ENCODE measurements at regions not wholly inside any gene's neighbourhood (a gene's known extent, or its start where the extent isn't known, plus 50 kb on each side); places are given as distances from the start of the nearest gene placed in this dataset.

DNA sequence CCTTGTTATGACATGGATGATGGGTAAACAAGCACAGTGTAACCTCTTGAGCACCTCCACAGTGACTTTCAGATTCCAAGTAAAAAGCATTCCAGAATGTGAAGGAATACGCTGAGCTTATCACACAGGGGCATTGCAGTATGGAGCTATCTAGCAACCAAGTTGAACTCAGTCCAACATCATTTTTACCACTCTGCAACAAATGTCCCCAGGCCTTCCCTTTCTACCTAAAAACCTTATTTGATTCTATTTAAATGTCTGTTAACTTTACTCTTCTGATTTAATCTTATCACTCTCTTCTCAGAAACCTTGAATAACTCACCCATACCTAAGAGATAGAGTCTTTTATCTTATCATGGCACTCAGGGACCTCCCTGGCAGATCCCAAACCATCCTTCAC lies 195.8 kb upstream of the CDYL start:
- TF ChIP-seq, protein P1, sequence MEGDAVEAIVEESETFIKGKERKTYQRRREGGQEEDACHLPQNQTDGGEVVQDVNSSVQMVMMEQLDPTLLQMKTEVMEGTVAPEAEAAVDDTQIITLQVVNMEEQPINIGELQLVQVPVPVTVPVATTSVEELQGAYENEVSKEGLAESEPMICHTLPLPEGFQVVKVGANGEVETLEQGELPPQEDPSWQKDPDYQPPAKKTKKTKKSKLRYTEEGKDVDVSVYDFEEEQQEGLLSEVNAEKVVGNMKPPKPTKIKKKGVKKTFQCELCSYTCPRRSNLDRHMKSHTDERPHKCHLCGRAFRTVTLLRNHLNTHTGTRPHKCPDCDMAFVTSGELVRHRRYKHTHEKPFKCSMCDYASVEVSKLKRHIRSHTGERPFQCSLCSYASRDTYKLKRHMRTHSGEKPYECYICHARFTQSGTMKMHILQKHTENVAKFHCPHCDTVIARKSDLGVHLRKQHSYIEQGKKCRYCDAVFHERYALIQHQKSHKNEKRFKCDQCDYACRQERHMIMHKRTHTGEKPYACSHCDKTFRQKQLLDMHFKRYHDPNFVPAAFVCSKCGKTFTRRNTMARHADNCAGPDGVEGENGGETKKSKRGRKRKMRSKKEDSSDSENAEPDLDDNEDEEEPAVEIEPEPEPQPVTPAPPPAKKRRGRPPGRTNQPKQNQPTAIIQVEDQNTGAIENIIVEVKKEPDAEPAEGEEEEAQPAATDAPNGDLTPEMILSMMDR (IDR thresholded peaks at IDR 0.05), result no peak
- TF ChIP-seq POLR2A (IDR thresholded peaks at IDR 0.05), result no peak
- TF ChIP-seq POLR2AphosphoS5 (IDR thresholded peaks at IDR 0.05), result no peak
- TF ChIP-seq EP300 (IDR thresholded peaks at IDR 0.05), result no peak
